Liver (tissue), 3 donors: ENCODE measurements at regions not wholly inside any gene's neighbourhood (a gene's known extent, or its start where the extent isn't known, plus 50 kb on each side); places are given as distances from the start of the nearest gene placed in this dataset.

Source experiments
- ATF3 ChIP-seq: IDR thresholded peaks from 2 replicates; pipeline ENCODE4 v1.6.1; 2016; ENCODE audit warnings: antibody characterized with exemption
- CTCF ChIP-seq: fragments of 150-350 bp; IDR thresholded peaks from 2 replicates; pipeline ENCODE4 v1.5.1; 2017; ENCODE audit warnings: improper control_type of control experiment, low read depth, low read length; ENCODE audit not compliant: missing input control
- EGR1 ChIP-seq, 2 donors: IDR thresholded peaks; 2 replicates each; pipeline ENCODE4 v1.6.1; 2016 to 2018; ENCODE audit warnings: antibody characterized with exemption in 2 of 2, low read depth in 2 of 2
- GABPA ChIP-seq, 2 donors: IDR thresholded peaks in 1 of 2; conservative IDR thresholded peaks in 1 of 2; 2 replicates each; pipeline ENCODE4 v1.6.1; 2016; ENCODE audit warnings: antibody characterized with exemption in 2 of 2, mild to moderate bottlenecking in 1 of 2, moderate library complexity in 1 of 2
- HNF4G ChIP-seq: IDR thresholded peaks from 2 replicates; pipeline ENCODE4 v1.6.1; 2016; ENCODE audit warnings: antibody characterized with exemption
- JUND ChIP-seq, 2 donors: IDR thresholded peaks; 2 replicates each; pipeline ENCODE4 v1.6.1; 2016; ENCODE audit warnings: antibody characterized with exemption in 2 of 2
- MAX ChIP-seq: IDR thresholded peaks from 2 replicates; pipeline ENCODE4 v1.6.1; 2016; ENCODE audit warnings: antibody characterized with exemption
- NR2F2 ChIP-seq: IDR thresholded peaks from 2 replicates; pipeline ENCODE4 v1.6.1; 2016; ENCODE audit warnings: antibody characterized with exemption
- RAD21 ChIP-seq, 2 donors: IDR thresholded peaks; 2 replicates each; pipeline ENCODE4 v1.6.1; 2016; ENCODE audit warnings: antibody characterized with exemption in 2 of 2, mild to moderate bottlenecking in 2 of 2
- REST ChIP-seq: IDR thresholded peaks from 2 replicates; pipeline ENCODE4 v1.6.1; 2016; ENCODE audit warnings: antibody characterized with exemption, mild to moderate bottlenecking
- RXRA ChIP-seq, 2 donors: IDR thresholded peaks; 2 replicates each; pipeline ENCODE4 v1.6.1; 2017 to 2018; ENCODE audit warnings: antibody characterized with exemption in 2 of 2, mild to moderate bottlenecking in 1 of 2
- SP1 ChIP-seq: IDR thresholded peaks from 2 replicates; pipeline ENCODE4 v1.6.1; 2018; ENCODE audit warnings: antibody characterized with exemption, mild to moderate bottlenecking
- TAF1 ChIP-seq: conservative IDR thresholded peaks from 2 replicates; pipeline ENCODE4 v1.6.1; 2016; ENCODE audit warnings: antibody characterized with exemption, mild to moderate bottlenecking
- ZBTB33 ChIP-seq: IDR thresholded peaks from 2 replicates; pipeline ENCODE4 v1.6.1; 2016; ENCODE audit warnings: antibody characterized with exemption
- donor health status: healthy.
- donor health status: healthy.

GRCh38 chr3:35187908-35188307 is 451.4 kb upstream of the ARPP21 start:
- TF ChIP-seq GABPA (IDR thresholded peaks at IDR 0.05 in 1 of 2, conservative IDR thresholded peaks at IDR 0.05 in 1 of 2) = no peak
- no peak for TF ChIP-seq MAX
- no peak for TF ChIP-seq NR2F2
- TF ChIP-seq SP1 = no peak
- TF ChIP-seq CTCF = no peak
- TF ChIP-seq JUND (IDR thresholded peaks at IDR 0.05) = no peak
- TF ChIP-seq RAD21 (IDR thresholded peaks at IDR 0.05) = no peak
- TF ChIP-seq TAF1 = no peak
- TF ChIP-seq HNF4G = no peak
- no peak for TF ChIP-seq REST
- TF ChIP-seq RXRA (IDR thresholded peaks at IDR 0.05) = no peak
- TF ChIP-seq ZBTB33 = no peak
- TF ChIP-seq ATF3 = no peak
- TF ChIP-seq EGR1 (IDR thresholded peaks at IDR 0.05; ENCODE audit: low read depth in 2 of 2) = no peak
